ENCODE measurements at regions not wholly inside any gene's neighbourhood (a gene's known extent, or its start where the extent isn't known, plus 50 kb on each side); places are given as distances from the start of the nearest gene placed in this dataset.

DNA sequence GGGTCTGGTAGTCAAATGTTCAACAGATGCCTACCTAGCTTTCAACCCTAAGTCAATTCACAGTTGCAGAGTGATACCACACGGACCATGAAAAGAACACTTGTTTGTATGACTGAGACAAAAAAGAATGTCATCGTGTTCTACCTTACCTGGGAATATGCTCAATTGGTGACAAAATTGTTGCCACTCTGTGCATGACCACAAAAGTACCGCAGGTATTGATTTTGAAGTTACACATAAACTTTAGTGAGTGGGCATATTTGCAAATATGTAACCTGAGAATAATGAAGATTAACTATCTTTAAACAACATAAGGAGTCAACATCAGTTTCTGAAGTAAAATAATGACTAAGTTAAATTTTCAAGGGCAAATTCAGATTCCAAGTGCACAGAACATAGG is 53.4 kb upstream of the SNRPN start:
- H3K27me3 Mint-ChIP-seq (ENCODE audit: unreplicated experiment), result peaks cover 9% of the 10 kb centered on the region
- DNase-seq, result no peak
- no peak overlapping the region for H3K4me3 Mint-ChIP-seq (ENCODE audit: unreplicated experiment)
- peaks cover 15% of the 10 kb centered on the region for H3K9me3 Mint-ChIP-seq (ENCODE audit: unreplicated experiment)
- H3K36me3 Mint-ChIP-seq (ENCODE audit: unreplicated experiment), result peaks cover 4% of the 10 kb centered on the region
- H3K4me1 Mint-ChIP-seq (ENCODE audit: low read depth, unreplicated experiment), result peaks cover 10% of the 10 kb centered on the region
- no peak overlapping the region for H3K27ac Mint-ChIP-seq (ENCODE audit: unreplicated experiment)
- TF ChIP-seq, protein P1, sequence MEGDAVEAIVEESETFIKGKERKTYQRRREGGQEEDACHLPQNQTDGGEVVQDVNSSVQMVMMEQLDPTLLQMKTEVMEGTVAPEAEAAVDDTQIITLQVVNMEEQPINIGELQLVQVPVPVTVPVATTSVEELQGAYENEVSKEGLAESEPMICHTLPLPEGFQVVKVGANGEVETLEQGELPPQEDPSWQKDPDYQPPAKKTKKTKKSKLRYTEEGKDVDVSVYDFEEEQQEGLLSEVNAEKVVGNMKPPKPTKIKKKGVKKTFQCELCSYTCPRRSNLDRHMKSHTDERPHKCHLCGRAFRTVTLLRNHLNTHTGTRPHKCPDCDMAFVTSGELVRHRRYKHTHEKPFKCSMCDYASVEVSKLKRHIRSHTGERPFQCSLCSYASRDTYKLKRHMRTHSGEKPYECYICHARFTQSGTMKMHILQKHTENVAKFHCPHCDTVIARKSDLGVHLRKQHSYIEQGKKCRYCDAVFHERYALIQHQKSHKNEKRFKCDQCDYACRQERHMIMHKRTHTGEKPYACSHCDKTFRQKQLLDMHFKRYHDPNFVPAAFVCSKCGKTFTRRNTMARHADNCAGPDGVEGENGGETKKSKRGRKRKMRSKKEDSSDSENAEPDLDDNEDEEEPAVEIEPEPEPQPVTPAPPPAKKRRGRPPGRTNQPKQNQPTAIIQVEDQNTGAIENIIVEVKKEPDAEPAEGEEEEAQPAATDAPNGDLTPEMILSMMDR (IDR thresholded peaks at IDR 0.05; ENCODE audit: partially characterized antibody, unreplicated experiment), result no peak
